CD4-positive, alpha-beta T cell (primary cell): ENCODE measurements at regions not wholly inside any gene's neighbourhood (a gene's known extent, or its start where the extent isn't known, plus 50 kb on each side); places are given as distances from the start of the nearest gene placed in this dataset.
"Not testable (repeated sequence)": the region's sequence is repeated elsewhere in the genome, so short reads cannot be mapped to it uniquely, and the experiment has no call there.

Experiments
- ATAC-seq: fragments of 200-7000 bp; cut with Tn5 transposase; one replicate; pipeline ENCODE4 v1.10.0; 2022; ENCODE audit warnings: mild to moderate bottlenecking; ENCODE audit not compliant: poor library complexity
- CTCF ChIA-PET: fragments of 350-600 bp; sonication (Branson Sonifier 250); formaldehyde crosslinking; loops from one replicate; lab custom pipeline; 2021; ENCODE audit warnings: antibody characterized with exemption, inconsistent platforms; lab: Charles Lee
- POLR2A ChIA-PET: fragments of 350-600 bp; sonication (Branson Sonifier 250); formaldehyde crosslinking; loops from one replicate; lab custom pipeline; 2021; ENCODE audit warnings: antibody characterized with exemption, inconsistent platforms; lab: Charles Lee
- DNase-seq, 14 experiments: peaks; one replicate each; pipeline ENCODE4 v3.0.0-alpha.2; 2013 to 2020; ENCODE audit warnings: mixed read lengths in 2 of 14
- H3K27ac ChIP-seq, 2 donors: one replicate each; pipeline versions ENCODE4 v1.5.1 to v1.7.0; 2013; ENCODE audit warnings: low read length in 2 of 2, low read depth in 1 of 2, mild to moderate bottlenecking in 1 of 2
- H3K27me3 ChIP-seq, 2 experiments: 1 replicate in 1 of 2; 2 replicates in 1 of 2; pipeline versions ENCODE4 v1.6.1 to v1.7.0; 2013; ENCODE audit warnings: low read length in 2 of 2, control low read depth in 1 of 2, mild to moderate bottlenecking in 1 of 2, moderate library complexity in 1 of 2; ENCODE audit not compliant: insufficient read depth in 2 of 2, control insufficient read depth in 1 of 2
- H3K36me3 ChIP-seq: one replicate; pipeline ENCODE4 v1.6.1; 2013; ENCODE audit warnings: low read length, control low read depth; ENCODE audit not compliant: insufficient read depth
- H3K4me1 ChIP-seq: one replicate; pipeline ENCODE4 v1.6.1; 2013; ENCODE audit warnings: low read length, control low read depth; ENCODE audit not compliant: insufficient read depth
- H3K4me3 ChIP-seq: one replicate; pipeline ENCODE4 v1.5.1; 2013; ENCODE audit warnings: mild to moderate bottlenecking, low read length, moderate library complexity
- H3K9me3 ChIP-seq, 2 experiments: 1 replicate in 1 of 2; 2 replicates in 1 of 2; pipeline versions ENCODE4 v1.6.1 to v1.7.0; 2013; ENCODE audit warnings: low read length in 2 of 2, mild to moderate bottlenecking in 2 of 2, control low read depth in 1 of 2, moderate library complexity in 1 of 2; ENCODE audit not compliant: control insufficient read depth in 1 of 2, insufficient read depth in 1 of 2
- H3K27ac Mint-ChIP-seq: one replicate; pipeline ENCODE4 v1.8.0; 2020; ENCODE audit warnings: mixed read lengths
- H3K27me3 Mint-ChIP-seq: one replicate; pipeline ENCODE4 v1.8.0; 2021; ENCODE audit warnings: mixed read lengths
- H3K36me3 Mint-ChIP-seq: one replicate; pipeline ENCODE4 v1.8.0; 2021; ENCODE audit warnings: low read depth, mixed read lengths
- H3K4me1 Mint-ChIP-seq: one replicate; pipeline ENCODE4 v1.8.0; 2021; ENCODE audit warnings: low read depth, mixed read lengths
- H3K4me3 Mint-ChIP-seq: one replicate; pipeline ENCODE4 v1.8.0; 2020; ENCODE audit warnings: mild to moderate bottlenecking, mixed read lengths
- H3K9me3 Mint-ChIP-seq: one replicate; pipeline ENCODE4 v1.8.0; 2020; ENCODE audit warnings: mixed read lengths
- intact Hi-C, 2 experiments: fragments of 100-400 bp; cut with DNase I in 1 of 2; cut with micrococcal nuclease in 1 of 2; formaldehyde crosslinking; loops; one replicate each; pipeline versions ENCODE4 v1.15.1 to v1.9.0; 2023 to 2025; cut with DNase I, micrococcal nuclease
- TF ChIP-seq, protein P1 (sequence below): fragments of 200-600 bp; IDR thresholded peaks from one replicate; pipeline ENCODE4 v1.8.0; 2022; ENCODE audit warnings: antibody characterized with exemption, mild to moderate bottlenecking

DNA sequence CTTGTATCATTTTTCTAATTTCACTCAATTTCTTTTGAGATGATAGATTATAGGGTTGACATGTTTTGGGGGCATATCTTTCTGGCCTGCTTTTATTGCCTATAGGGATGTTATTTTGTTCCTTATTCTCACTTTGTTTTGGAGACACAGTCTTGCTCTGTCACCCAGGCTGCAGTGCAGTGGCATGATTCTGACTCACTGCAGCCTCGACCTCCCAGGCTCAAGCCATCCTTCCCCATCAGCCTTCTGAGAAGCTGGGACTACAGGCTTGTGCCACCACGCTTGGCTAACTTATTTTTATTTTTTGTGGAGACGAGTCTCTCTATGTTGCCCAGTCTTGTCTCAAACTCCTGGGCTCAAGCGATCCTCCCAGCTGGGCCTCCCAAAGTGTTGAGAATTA, 72.8 kb upstream of the FAN1 start:
- Mint-ChIP-seq H3K27ac (no peak overlapping the region), H3K27me3 (no peaks in the 10 kb centered on the region), H3K4me3 (no peak overlapping the region), H3K36me3 (peaks cover 7% of the 10 kb centered on the region), H3K9me3 (no peaks in the 10 kb centered on the region), H3K4me1 (peaks cover 36% of the 10 kb centered on the region)
- Histone ChIP-seq H3K27me3 (no peaks in the 10 kb centered on the region), H3K36me3 (peaks cover 10% of the 10 kb centered on the region), H3K4me1 (peaks cover 22% of the 10 kb centered on the region), H3K4me3 (no peak overlapping the region), H3K27ac (no peak overlapping the region), H3K9me3 (no peaks in the 10 kb centered on the region)
- CTCF ChIA-PET: no interaction called here
- POLR2A ChIA-PET: no interaction called here
- TF ChIP-seq, protein P1, sequence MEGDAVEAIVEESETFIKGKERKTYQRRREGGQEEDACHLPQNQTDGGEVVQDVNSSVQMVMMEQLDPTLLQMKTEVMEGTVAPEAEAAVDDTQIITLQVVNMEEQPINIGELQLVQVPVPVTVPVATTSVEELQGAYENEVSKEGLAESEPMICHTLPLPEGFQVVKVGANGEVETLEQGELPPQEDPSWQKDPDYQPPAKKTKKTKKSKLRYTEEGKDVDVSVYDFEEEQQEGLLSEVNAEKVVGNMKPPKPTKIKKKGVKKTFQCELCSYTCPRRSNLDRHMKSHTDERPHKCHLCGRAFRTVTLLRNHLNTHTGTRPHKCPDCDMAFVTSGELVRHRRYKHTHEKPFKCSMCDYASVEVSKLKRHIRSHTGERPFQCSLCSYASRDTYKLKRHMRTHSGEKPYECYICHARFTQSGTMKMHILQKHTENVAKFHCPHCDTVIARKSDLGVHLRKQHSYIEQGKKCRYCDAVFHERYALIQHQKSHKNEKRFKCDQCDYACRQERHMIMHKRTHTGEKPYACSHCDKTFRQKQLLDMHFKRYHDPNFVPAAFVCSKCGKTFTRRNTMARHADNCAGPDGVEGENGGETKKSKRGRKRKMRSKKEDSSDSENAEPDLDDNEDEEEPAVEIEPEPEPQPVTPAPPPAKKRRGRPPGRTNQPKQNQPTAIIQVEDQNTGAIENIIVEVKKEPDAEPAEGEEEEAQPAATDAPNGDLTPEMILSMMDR: no peak
- no peak for ATAC-seq
- DNase-seq: no peak
- intact Hi-C loops: no loop called here

DNA sequence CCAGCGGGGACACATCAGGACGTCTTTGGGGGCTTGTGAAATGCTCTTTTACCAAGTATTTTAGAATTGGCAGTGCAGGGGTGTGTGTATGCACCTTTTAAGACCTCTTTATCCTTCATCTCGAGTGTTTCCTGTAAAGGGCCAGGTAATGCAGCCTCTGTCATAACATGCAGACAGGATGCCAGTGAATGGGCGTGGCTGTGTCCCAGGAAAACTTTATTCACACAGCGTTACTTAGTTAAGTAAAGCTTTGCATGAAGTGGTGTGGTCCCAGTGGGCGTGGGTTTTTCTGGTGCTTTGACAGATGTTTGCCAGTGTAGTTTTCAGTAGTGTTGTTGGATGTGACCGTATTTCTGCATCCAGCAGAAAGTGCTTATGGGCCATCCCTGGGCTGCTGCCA, 70.3 kb upstream of the FAN1 start:
- H3K27ac ChIP-seq, intact Hi-C loops, H3K36me3 Mint-ChIP-seq, POLR2A ChIA-PET, H3K27me3 ChIP-seq, H3K4me3 ChIP-seq, H3K27me3 Mint-ChIP-seq, H3K9me3 Mint-ChIP-seq, H3K9me3 ChIP-seq, H3K36me3 ChIP-seq, H3K4me3 Mint-ChIP-seq, CTCF ChIA-PET: not testable (repeated sequence)
- H3K4me1 ChIP-seq: peaks cover 22% of the 10 kb centered on the region
- ATAC-seq: peak; percentile 78
- peak in 4 of 14 experiments; percentile 28 to 48 (median 38) for DNase-seq
- peak overlapping the region; percentile 76 for H3K27ac Mint-ChIP-seq
- peaks cover 36% of the 10 kb centered on the region for H3K4me1 Mint-ChIP-seq

DNA sequence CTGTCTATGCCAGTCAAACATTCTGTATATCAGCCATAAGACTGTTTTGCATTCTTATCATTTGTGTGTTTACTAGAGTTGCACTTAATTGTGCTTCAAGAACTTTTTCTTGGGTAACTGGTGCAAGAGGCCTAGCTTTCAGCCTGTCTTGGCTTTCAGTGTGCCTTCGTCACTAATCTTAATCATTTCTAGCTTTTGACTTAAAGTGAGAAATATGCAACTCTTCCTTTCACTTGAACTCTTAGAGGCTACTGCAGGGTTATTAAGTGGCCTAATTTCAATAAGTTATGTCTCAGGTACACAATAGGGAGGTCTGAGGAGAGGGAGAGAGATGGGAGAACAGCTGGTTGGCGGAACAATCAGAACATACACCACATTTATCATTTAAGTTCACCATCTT, 62.1 kb upstream of the FAN1 start:
- H3K9me3 Mint-ChIP-seq, CTCF ChIA-PET, ATAC-seq, intact Hi-C loops, DNase-seq, H3K36me3 ChIP-seq, H3K4me3 ChIP-seq, H3K27me3 ChIP-seq, H3K27me3 Mint-ChIP-seq, H3K27ac ChIP-seq, H3K9me3 ChIP-seq: not testable (repeated sequence)
- Mint-ChIP-seq H3K36me3 (peaks cover 11% of the 10 kb centered on the region), H3K27ac (peak overlapping the region; percentile 80), H3K4me1 (peaks cover 44% of the 10 kb centered on the region), H3K4me3 (peak overlapping the region; percentile 49)
- H3K4me1 ChIP-seq: peaks cover 20% of the 10 kb centered on the region
- POLR2A ChIA-PET: interaction anchor here (1.1 kb wide), 1 partner anchor 173 kb away, joined by 3 read pairs; no protein-coding TSS in a partner anchor

DNA sequence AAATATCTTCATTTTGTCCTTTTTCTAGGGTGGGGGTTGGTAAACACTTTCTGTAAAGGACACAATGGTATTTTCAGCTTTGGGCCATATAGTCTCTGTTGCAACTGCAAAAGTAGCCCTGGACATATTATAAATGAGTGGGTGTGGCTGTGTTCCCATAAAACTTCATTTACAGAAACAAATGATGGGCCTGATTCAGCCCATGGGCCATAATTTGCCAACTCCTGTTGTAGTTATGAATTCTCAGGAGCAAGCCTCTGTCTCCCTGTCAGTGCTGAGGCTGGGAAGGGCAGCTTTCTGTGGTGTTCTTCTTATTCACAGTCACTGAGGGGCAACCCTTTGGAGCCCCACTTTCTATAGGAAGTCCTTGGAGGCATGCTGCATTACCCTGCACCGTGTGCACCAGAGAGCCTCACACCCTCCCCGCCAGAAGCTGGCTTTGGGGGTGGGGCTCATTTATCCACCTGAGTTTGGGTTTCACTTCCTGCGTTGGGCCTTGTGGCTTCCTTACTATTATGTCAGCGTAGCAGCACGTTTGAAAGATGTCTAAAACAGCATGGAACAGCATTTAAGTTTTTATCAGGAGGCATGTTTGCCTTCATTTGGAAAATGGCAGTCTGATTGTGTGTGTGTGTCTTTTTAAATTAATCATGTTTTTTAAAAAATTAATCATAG, 60.8 kb upstream of the FAN1 start:
- intact Hi-C loops, H3K27ac ChIP-seq, H3K27me3 Mint-ChIP-seq, H3K27me3 ChIP-seq, H3K9me3 ChIP-seq, H3K36me3 ChIP-seq, H3K4me3 ChIP-seq, H3K9me3 Mint-ChIP-seq: not testable (repeated sequence)
- CTCF ChIA-PET: interaction anchor here (0.6 to 1.8 kb wide), 2 partner anchors 16 to 40 kb away, joined by 3 to 6 read pairs; no protein-coding TSS in a partner anchor
- ATAC-seq (peak; percentile 98), DNase-seq (peak in 13 of 14 experiments; percentile 12 to 77 (median 25))
- Mint-ChIP-seq H3K4me1 (peaks cover 44% of the 10 kb centered on the region), H3K27ac (peak overlapping the region; percentile 80), H3K36me3 (peaks cover 11% of the 10 kb centered on the region), H3K4me3 (peak overlapping the region; percentile 32)
- POLR2A ChIA-PET: interaction anchor here (0.7 to 1.2 kb wide), 2 partner anchors 16 to 421 kb away, joined by 3 to 4 read pairs; no protein-coding TSS in a partner anchor
- peaks cover 20% of the 10 kb centered on the region for H3K4me1 ChIP-seq

DNA sequence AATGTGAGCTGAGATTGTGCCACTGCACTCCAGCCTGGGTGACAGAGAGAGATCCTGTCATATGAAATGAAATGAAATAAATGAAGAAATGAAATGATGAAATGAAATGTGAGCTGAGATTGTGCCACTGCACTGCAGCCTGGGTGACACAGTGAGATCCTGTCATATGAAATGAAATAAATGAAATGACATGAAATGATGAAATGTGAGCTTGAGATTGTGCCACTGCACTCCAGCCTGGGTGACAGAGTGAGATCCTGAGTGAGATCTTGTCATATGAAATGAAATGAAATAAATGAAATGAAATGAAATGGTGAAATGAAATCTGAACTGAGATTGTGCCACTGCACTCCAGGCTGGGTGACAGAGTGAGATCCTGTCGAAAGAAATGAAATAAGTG, 58.2 kb upstream of the FAN1 start:
- H3K4me3 ChIP-seq, H3K36me3 Mint-ChIP-seq, H3K4me3 Mint-ChIP-seq, intact Hi-C loops, DNase-seq, H3K27ac ChIP-seq, H3K27me3 Mint-ChIP-seq, H3K9me3 ChIP-seq, H3K9me3 Mint-ChIP-seq, H3K27ac Mint-ChIP-seq, H3K36me3 ChIP-seq, ATAC-seq, H3K27me3 ChIP-seq: not testable (repeated sequence)
- H3K4me1 ChIP-seq: peaks cover 20% of the 10 kb centered on the region
- ChIA-PET CTCF (interaction anchor here (1.3 kb wide), 1 partner anchor 14 kb away, joined by 3 read pairs; no protein-coding TSS in a partner anchor), POLR2A (interaction anchor here (0.7 kb wide), 1 partner anchor 200 kb away, joined by 3 read pairs; no protein-coding TSS in a partner anchor)
- H3K4me1 Mint-ChIP-seq: peaks cover 34% of the 10 kb centered on the region
